HG03280 (cell line): ENCODE measurements at regions not wholly inside any gene's neighbourhood (a gene's known extent, or its start where the extent isn't known, plus 50 kb on each side); places are given as distances from the start of the nearest gene placed in this dataset.
"Not testable (repeated sequence)": the region's sequence is repeated elsewhere in the genome, so short reads cannot be mapped to it uniquely, and the experiment has no call there.

Experiments used
- ATAC-seq: cut with Tn5 transposase; IDR thresholded peaks from one replicate; pipeline ENCODE4 v1.9.1; 2021; ENCODE audit warnings: mild to moderate bottlenecking, moderate library complexity; ENCODE audit not compliant: unreplicated experiment

GRCh38 chrX:140447150-140447549 lies 57.7 kb downstream of the SOX3 start:
- no peak for ATAC-seq

- no peak for ATAC-seq
These were observed 64.0 kb downstream of the SOX3 start for GRCh38 chrX:140440876-140441275.

GRCh38 chrX:140439476-140439875 lies 65.4 kb downstream of the SOX3 start:
- ATAC-seq, result no peak

- no peak for ATAC-seq
These were observed 70.5 kb downstream of the SOX3 start for GRCh38 chrX:140434347-140434746.

- no peak for ATAC-seq
These were observed 71.3 kb downstream of the SOX3 start for GRCh38 chrX:140433582-140433981.

GRCh38 chrX:140432346-140433175 lies 72.3 kb downstream of the SOX3 start:
- no peak for ATAC-seq

- no peak for ATAC-seq
These were observed 73.3 kb downstream of the SOX3 start for GRCh38 chrX:140431521-140431920.

GRCh38 chrX:140425712-140426395 lies 79.0 kb downstream of the SOX3 start:
- ATAC-seq, result no peak

GRCh38 chrX:140422501-140422900 lies 82.4 kb downstream of the SOX3 start:
- ATAC-seq, result no peak

GRCh38 chrX:140402131-140402530 lies 102.7 kb downstream of the SOX3 start:
- ATAC-seq, result not testable (repeated sequence)

- not testable (repeated sequence) for ATAC-seq
These were observed 108.5 kb downstream of the SOX3 start for GRCh38 chrX:140396326-140396725.

- ATAC-seq, result no peak
These were observed 111.4 kb downstream of the SOX3 start for GRCh38 chrX:140393507-140393906.

GRCh38 chrX:140391313-140391712 lies 113.6 kb downstream of the SOX3 start:
- ATAC-seq, result no peak

- ATAC-seq, result no peak
These were observed 115.5 kb downstream of the SOX3 start for GRCh38 chrX:140389331-140389730.

GRCh38 chrX:140362861-140363260 lies 142.0 kb downstream of the SOX3 start:
- ATAC-seq, result no peak

GRCh38 chrX:140360924-140361323 lies 143.9 kb downstream of the SOX3 start:
- ATAC-seq, result no peak

- no peak for ATAC-seq
These were observed 144.6 kb downstream of the SOX3 start for GRCh38 chrX:140360284-140360683.

- no peak for ATAC-seq
These were observed 148.9 kb downstream of the SOX3 start for GRCh38 chrX:140355922-140356321.

GRCh38 chrX:140355429-140355828 lies 149.4 kb downstream of the SOX3 start:
- no peak for ATAC-seq

GRCh38 chrX:140354431-140355120 lies 150.3 kb downstream of the SOX3 start:
- no peak for ATAC-seq

GRCh38 chrX:140346729-140347128 lies 158.1 kb downstream of the SOX3 start:
- no peak for ATAC-seq
